Epithelial cell of proximal tubule (primary cell): ENCODE measurements at regions not wholly inside any gene's neighbourhood (a gene's known extent, or its start where the extent isn't known, plus 50 kb on each side); places are given as distances from the start of the nearest gene placed in this dataset.

Source experiments
- DNase-seq: peaks from one replicate; pipeline ENCODE4 v3.0.0-alpha.2; 2011; ENCODE audit warnings: low read depth
- H3K4me3 ChIP-seq: 2 replicates; pipeline ENCODE4 v1.5.1; 2011; ENCODE audit warnings: low read depth, mild to moderate bottlenecking, low read length
- TF ChIP-seq, protein P1 (sequence below): conservative IDR thresholded peaks from 2 replicates; pipeline ENCODE4 v1.5.1; 2012; ENCODE audit warnings: low read depth, mild to moderate bottlenecking, low read length

DNA sequence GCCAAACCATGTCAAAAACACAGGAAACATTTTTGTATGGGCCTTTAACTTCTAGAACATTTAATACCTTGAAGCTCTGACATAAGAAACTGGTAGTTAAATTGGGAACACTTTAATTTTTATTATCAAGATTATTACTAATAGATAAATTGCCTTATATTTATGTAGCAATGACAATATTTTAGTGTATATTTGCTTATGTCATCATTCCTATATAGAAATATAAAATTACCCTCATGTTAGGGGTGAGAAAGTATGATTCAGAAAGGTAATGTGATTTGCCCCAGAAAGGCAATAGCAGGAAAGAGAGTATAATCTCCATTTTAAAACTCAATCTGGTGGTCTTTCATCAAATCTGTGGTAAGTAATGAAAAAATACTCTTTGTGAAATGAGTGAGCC is 147.4 kb downstream of the IL15 start:
- no peak for DNase-seq
- H3K4me3 ChIP-seq, result no peak overlapping the region
- TF ChIP-seq, protein P1, sequence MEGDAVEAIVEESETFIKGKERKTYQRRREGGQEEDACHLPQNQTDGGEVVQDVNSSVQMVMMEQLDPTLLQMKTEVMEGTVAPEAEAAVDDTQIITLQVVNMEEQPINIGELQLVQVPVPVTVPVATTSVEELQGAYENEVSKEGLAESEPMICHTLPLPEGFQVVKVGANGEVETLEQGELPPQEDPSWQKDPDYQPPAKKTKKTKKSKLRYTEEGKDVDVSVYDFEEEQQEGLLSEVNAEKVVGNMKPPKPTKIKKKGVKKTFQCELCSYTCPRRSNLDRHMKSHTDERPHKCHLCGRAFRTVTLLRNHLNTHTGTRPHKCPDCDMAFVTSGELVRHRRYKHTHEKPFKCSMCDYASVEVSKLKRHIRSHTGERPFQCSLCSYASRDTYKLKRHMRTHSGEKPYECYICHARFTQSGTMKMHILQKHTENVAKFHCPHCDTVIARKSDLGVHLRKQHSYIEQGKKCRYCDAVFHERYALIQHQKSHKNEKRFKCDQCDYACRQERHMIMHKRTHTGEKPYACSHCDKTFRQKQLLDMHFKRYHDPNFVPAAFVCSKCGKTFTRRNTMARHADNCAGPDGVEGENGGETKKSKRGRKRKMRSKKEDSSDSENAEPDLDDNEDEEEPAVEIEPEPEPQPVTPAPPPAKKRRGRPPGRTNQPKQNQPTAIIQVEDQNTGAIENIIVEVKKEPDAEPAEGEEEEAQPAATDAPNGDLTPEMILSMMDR, result no peak

DNA sequence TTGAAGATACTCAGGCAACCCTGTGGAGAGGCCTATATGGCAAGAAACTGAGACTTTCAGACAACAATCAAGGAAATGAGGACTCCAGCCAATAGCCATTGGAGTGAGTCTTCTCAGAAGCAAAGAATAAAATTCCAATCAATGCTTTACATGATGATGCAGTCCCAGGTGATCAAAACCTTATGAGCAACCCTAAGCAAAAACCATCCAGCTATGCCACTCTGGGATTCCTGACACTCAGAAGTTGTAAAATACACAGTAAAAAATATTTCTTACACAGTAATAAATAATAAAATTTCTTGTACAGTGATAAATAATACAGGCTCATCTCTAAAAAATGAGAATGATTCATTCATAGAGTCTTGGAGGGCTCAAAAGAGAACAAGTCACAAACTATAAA is 150.6 kb downstream of the IL15 start:
- DNase-seq, result no peak
- TF ChIP-seq, protein P1, result no peak
- no peak overlapping the region for H3K4me3 ChIP-seq

DNA sequence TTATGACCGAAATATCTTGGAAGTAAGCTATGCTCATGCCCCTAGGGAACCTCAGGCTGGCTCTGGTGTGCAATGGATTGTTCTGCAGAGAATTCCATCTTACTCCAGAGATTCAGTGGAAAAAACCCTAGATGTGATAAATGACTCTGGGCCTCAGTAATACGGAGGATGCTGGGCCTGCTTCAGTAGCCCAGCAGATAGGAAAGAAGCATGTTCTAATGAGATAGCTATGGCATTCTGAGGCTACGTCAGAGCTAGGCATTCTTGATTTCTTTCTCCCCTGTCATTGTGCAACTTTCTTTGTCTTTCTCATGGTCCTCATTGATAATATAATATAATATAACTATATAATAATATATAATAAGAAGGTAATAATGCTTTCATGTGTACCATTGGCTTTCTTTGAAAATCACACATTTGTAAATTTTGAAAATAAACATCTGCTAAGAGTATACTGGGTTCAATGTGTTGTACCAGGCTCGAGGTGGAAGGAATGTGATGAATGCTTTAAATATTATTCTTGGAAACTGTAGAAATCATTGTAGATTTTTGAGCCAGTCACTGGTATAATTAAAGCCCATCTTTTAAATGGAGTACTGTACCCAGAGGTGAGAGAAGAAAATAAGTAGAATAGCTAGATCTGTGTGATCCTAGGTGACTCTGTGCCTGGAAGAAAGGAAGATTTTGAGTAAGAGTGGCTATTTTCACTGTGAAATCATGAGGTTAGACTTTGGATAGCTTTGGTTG is 152.0 kb downstream of the IL15 start:
- TF ChIP-seq, protein P1, result no peak
- DNase-seq, result no peak
- no peak overlapping the region for H3K4me3 ChIP-seq

DNA sequence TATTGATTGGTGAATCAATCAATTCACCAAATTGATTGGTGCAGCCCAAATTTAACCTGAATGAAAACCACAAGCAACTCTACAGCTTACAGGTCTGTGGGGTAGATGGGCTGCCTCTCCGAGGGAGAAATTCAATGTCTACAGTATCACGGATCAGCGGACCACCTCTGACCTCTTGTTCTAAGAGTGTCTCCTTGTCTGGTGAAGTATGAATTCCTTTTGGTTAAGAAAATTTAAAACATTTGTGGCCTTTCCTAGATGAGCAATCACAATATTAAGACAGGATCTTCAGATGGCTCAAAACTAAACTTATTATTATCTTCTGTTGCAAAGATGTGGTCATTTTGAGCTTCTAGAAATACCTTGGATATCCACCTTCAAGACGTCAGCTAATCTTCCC is 153.3 kb downstream of the IL15 start:
- TF ChIP-seq, protein P1, result no peak
- DNase-seq, result no peak
- no peak overlapping the region for H3K4me3 ChIP-seq

DNA sequence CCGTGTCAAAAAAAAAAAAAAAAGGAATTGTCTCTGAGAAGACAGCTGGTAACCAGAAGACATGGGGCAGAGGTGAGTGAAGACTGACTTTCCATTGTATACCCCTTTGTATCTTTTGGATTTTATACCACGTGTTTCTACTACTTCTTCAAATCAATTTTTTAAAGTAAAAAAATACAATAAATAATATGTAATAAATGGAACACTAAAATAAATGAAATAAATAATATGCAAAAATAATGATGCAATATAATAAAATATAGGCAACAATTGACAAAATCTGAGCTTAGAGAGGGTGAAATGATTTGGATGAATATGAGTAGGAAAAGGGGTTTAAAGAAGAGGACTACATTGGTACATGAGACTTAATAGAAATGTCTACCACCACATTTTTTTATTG is 155.8 kb downstream of the IL15 start:
- no peak overlapping the region for H3K4me3 ChIP-seq
- TF ChIP-seq, protein P1, result no peak
- no peak for DNase-seq

DNA sequence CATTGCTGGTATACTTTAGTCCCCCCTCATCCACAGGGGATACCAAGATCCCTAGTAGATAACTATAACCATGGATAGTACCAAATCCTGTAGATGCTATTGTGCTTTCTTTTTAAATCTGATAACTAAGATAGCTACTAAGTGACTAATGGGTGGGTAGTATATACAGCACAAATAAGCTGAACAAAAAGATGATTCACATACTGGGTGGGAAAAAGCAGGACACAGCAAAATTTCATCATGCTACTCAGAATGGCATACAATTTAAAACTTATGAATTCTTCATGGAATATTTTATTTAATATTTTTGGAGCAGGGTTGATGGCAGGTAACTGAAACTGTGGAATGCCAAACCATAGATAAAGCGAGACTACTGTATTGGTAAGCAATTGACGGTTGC is 161.6 kb downstream of the IL15 start:
- TF ChIP-seq, protein P1, result no peak
- H3K4me3 ChIP-seq, result no peak overlapping the region
- DNase-seq, result no peak

DNA sequence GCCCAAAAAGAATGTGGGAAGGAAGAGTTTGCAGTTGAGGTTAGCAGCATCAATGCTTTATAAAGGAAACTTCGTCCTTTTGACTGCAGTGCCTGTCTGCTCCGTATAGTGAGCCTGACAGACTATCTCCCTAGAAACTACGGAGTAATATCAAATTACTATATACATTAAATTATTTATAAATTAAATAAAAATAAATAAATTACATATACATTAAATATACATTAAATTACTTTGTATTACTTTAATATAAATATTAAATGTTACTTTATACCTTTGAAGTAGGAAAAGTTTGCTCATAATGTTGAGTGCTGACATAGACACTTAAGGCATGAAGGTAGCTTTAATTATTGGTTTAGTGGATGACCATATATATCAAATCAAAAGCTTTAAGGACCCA is 165.2 kb downstream of the IL15 start:
- TF ChIP-seq, protein P1, result no peak
- H3K4me3 ChIP-seq, result no peak overlapping the region
- DNase-seq, result no peak
